Endothelial cell of umbilical vein (primary cell): ENCODE measurements at regions not wholly inside any gene's neighbourhood (a gene's known extent, or its start where the extent isn't known, plus 50 kb on each side); places are given as distances from the start of the nearest gene placed in this dataset.

Source experiments
- BruUV-seq: library from RNA; stranded (reverse); fragments of 400-500 nt; replicated peaks from 2 replicates; lab custom pipeline; 2021; lab: Mats Ljungman, UMichigan
- CTCF ChIA-PET: fragments of 300-600, 350-600 bp; sonication (Branson Sonifier 250); formaldehyde crosslinking; loops from one replicate; lab custom pipeline; 2021; ENCODE audit warnings: antibody characterized with exemption, inconsistent platforms; lab: Charles Lee
- POLR2A ChIA-PET: fragments of 300-600, 350-600 bp; sonication (Branson Sonifier 250); formaldehyde crosslinking; loops from one replicate; lab custom pipeline; 2021; ENCODE audit warnings: antibody characterized with exemption, inconsistent platforms; lab: Charles Lee
- DNase-seq: peaks from one replicate; pipeline ENCODE4 v3.0.0-alpha.2; 2011; ENCODE audit warnings: low read depth, low spot score
- FAIRE-seq: peaks from 2 replicates; lab custom pipeline; 2011; peaks lifted over from hg19 to GRCh38; lab: Jason Lieb, UNC
- H2AFZ ChIP-seq: 2 replicates; pipeline ENCODE4 v1.6.0; 2012; ENCODE audit warnings: low read depth, low read length, control low read depth, inconsistent platforms
- H3K27ac ChIP-seq: 2 replicates; pipeline ENCODE4 v1.5.1; 2011; ENCODE audit warnings: low read depth, mild to moderate bottlenecking, control low read depth, low read length, moderate library complexity; ENCODE audit not compliant: insufficient read depth
- H3K27me3 ChIP-seq, 2 experiments: 2 replicates each; pipeline versions ENCODE4 v1.6.0 to v1.6.1; 2011; ENCODE audit warnings: low read length in 2 of 2, mixed read lengths in 1 of 2; ENCODE audit not compliant: control insufficient read depth in 2 of 2, insufficient read depth in 2 of 2
- H3K36me3 ChIP-seq, 2 experiments: 2 replicates in 1 of 2; 3 replicates in 1 of 2; pipeline ENCODE4 v1.5.1; 2011; ENCODE audit warnings: low read length in 2 of 2, mild to moderate bottlenecking in 1 of 2, moderate library complexity in 1 of 2; ENCODE audit not compliant: control insufficient read depth in 2 of 2, insufficient read depth in 2 of 2; ENCODE audit errors: extremely low read depth in 1 of 2
- H3K4me1 ChIP-seq: 3 replicates; pipeline ENCODE4 v1.5.1; 2011; ENCODE audit warnings: mild to moderate bottlenecking, low read length; ENCODE audit not compliant: control insufficient read depth, insufficient read depth; ENCODE audit errors: extremely low read depth
- H3K4me2 ChIP-seq: 2 replicates; pipeline ENCODE4 v1.6.1; 2011; ENCODE audit warnings: low read length, control low read depth, mixed read lengths; ENCODE audit not compliant: insufficient read depth
- H3K4me3 ChIP-seq, 3 experiments: fragments of 200-600 bp in 1 of 3; sonication (generic), shearing (Covaris generic) in 1 of 3; replicated peaks in 1 of 3; 2 replicates each; pipeline ENCODE4 v1.5.1; 2011 to 2016; ENCODE audit warnings: control low read depth in 3 of 3, low read length in 3 of 3, mild to moderate bottlenecking in 2 of 3, inconsistent platforms in 1 of 3, low read depth in 1 of 3, moderate library complexity in 1 of 3; ENCODE audit not compliant: insufficient read depth in 1 of 3
- H3K79me2 ChIP-seq: 2 replicates; pipeline ENCODE4 v1.6.0; 2012; ENCODE audit warnings: low read length, inconsistent platforms; ENCODE audit not compliant: control insufficient read depth, insufficient read depth
- H3K9ac ChIP-seq: replicated peaks from 2 replicates; pipeline ENCODE3; 2011; ENCODE audit warnings: low read length, control low read depth; ENCODE audit not compliant: insufficient read depth; ENCODE audit errors: extremely low read depth
- H3K9me1 ChIP-seq: replicated peaks from 3 replicates; pipeline ENCODE4 v1.6.0; 2011; ENCODE audit warnings: mild to moderate bottlenecking, low read length; ENCODE audit not compliant: control insufficient read depth, insufficient read depth; ENCODE audit errors: extremely low read depth
- H3K9me3 ChIP-seq: replicated peaks from 2 replicates; pipeline ENCODE4 v1.5.1; 2012; ENCODE audit warnings: low read length, inconsistent platforms; ENCODE audit not compliant: control insufficient read depth, insufficient read depth
- H4K20me1 ChIP-seq: replicated peaks from 2 replicates; pipeline ENCODE3; 2011; ENCODE audit warnings: mild to moderate bottlenecking, low read length; ENCODE audit not compliant: control insufficient read depth, insufficient read depth; ENCODE audit errors: extremely low read depth
- CTCF ChIP-seq, 2 donors: IDR thresholded peaks; 1 replicate in 1 of 2; 2 replicates in 1 of 2; pipeline ENCODE4 v1.5.1; 2011; ENCODE audit warnings: low read length in 2 of 2, mild to moderate bottlenecking in 2 of 2, moderate library complexity in 2 of 2, control low read depth in 1 of 2, inconsistent platforms in 1 of 2, low read depth in 1 of 2; ENCODE audit not compliant: insufficient read depth in 1 of 2; ENCODE audit errors: extremely low read depth in 1 of 2
- EZH2 ChIP-seq: IDR thresholded peaks from 2 replicates; pipeline ENCODE4 v1.6.1; 2012; ENCODE audit warnings: borderline replicate concordance, low read depth, mild to moderate bottlenecking, moderate library complexity, low read length, inconsistent platforms; ENCODE audit not compliant: severe bottlenecking
- GATA2 ChIP-seq: IDR thresholded peaks from 2 replicates; pipeline ENCODE4 v1.7.0; 2011; ENCODE audit warnings: low read depth, mild to moderate bottlenecking, moderate library complexity, mixed read lengths, low read length; ENCODE audit not compliant: insufficient read length, insufficient read depth
- JUN ChIP-seq: IDR thresholded peaks from 2 replicates; pipeline ENCODE4 v1.6.1; 2011; ENCODE audit warnings: borderline replicate concordance, low read depth; ENCODE audit not compliant: insufficient read length, insufficient read depth
- MYC ChIP-seq: IDR thresholded peaks from one replicate; pipeline ENCODE4 v1.6.1; 2011; ENCODE audit warnings: mild to moderate bottlenecking, low read depth, low read length
- POLR2A ChIP-seq: IDR thresholded peaks from 2 replicates; pipeline ENCODE4 v1.6.1; 2012; ENCODE audit warnings: low read depth, mild to moderate bottlenecking, control low read depth, low read length
- dilution Hi-C: fragments of 300-500 bp; cut with MboI; formaldehyde crosslinking; loops from one replicate; pipeline ENCODE4 v1.15.0; 2019; ENCODE audit warnings: low sequenced_read_pairs; ENCODE audit not compliant: extremely low pct_ligation_motif_present
- intact Hi-C: fragments of 100-400 bp; cut with micrococcal nuclease; formaldehyde crosslinking; loops from one replicate; pipeline ENCODE4 v1.10.0; 2022

GRCh38 chr2:145088756-145089155 lies 568.8 kb upstream of the ZEB2 start:
- no peak overlapping the region for H3K4me3 ChIP-seq
- no peaks in the 10 kb centered on the region for H3K9me3 ChIP-seq
- H3K4me1 ChIP-seq, result no peaks in the 10 kb centered on the region
- H4K20me1 ChIP-seq, result no peaks in the 10 kb centered on the region
- no peak overlapping the region for H2AFZ ChIP-seq
- no TSS peak for BruUV-seq
- no peak for TF ChIP-seq POLR2A
- TF ChIP-seq CTCF (IDR thresholded peaks at IDR 0.05; ENCODE audit: extremely low read depth in 1 of 2, insufficient read depth in 1 of 2, low read depth in 1 of 2, low read length in 2 of 2), result no peak
- no peak for TF ChIP-seq JUN
- no peak for TF ChIP-seq EZH2
- no peak for TF ChIP-seq MYC
- ChIA-PET POLR2A (no interaction called here), CTCF (interaction anchor here (1.1 kb wide), 1 partner anchor 11 kb away, joined by 3 read pairs; no protein-coding TSS in a partner anchor)
- no peaks in the 10 kb centered on the region for H3K27me3 ChIP-seq
- H3K9me1 ChIP-seq, result no peaks in the 10 kb centered on the region
- DNase-seq (no peak), FAIRE-seq (no peak)
- dilution Hi-C loops (no loop called here), intact Hi-C loops (no loop called here)
- H3K27ac ChIP-seq, result no peak overlapping the region
- H3K4me2 ChIP-seq, result no peak overlapping the region
- H3K36me3 ChIP-seq, result no peaks in the 10 kb centered on the region
- no peak overlapping the region for H3K9ac ChIP-seq
- H3K79me2 ChIP-seq, result no peaks in the 10 kb centered on the region

DNA sequence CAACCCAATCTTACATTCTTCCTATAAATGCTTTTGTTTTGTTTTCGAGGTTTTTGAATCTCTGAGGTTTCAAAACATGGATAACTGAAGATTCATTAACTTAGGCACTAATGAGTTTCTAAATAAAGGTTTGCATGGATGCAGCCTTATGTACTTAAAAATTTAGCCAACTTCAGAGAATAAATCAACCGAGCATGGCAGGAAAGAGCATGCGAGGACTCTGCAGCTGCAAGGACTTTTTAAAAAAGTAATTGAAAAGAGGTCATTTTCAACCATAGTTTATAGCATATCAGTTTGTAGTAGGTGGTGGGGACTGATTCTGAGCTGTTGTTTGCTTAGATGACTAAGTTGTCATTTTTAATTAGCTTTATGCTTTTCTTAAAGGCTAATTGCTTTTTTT lies 567.0 kb upstream of the ZEB2 start:
- Histone ChIP-seq H3K27me3 (no peaks in the 10 kb centered on the region), H3K4me3 (no peak overlapping the region), H3K4me2 (no peak overlapping the region), H3K9me3 (no peaks in the 10 kb centered on the region), H3K36me3 (no peaks in the 10 kb centered on the region), H3K27ac (no peak overlapping the region), H4K20me1 (no peaks in the 10 kb centered on the region), H3K79me2 (no peaks in the 10 kb centered on the region), H3K9ac (no peak overlapping the region), H3K9me1 (no peaks in the 10 kb centered on the region), H2AFZ (no peak overlapping the region), H3K4me1 (no peaks in the 10 kb centered on the region)
- ChIA-PET CTCF (no interaction called here), POLR2A (no interaction called here)
- TF ChIP-seq CTCF (IDR thresholded peaks at IDR 0.05; ENCODE audit: extremely low read depth in 1 of 2, insufficient read depth in 1 of 2, low read depth in 1 of 2, low read length in 2 of 2), result no peak
- no peak for TF ChIP-seq GATA2
- dilution Hi-C loops, result no loop called here
- no peak for FAIRE-seq
- DNase-seq, result no peak
- BruUV-seq, result no TSS peak
- intact Hi-C loops, result no loop called here
